IMR-90 (cell line): ENCODE measurements at regions not wholly inside any gene's neighbourhood (a gene's known extent, or its start where the extent isn't known, plus 50 kb on each side); places are given as distances from the start of the nearest gene placed in this dataset.

Source experiments
- ATAC-seq: fragments of 200-7000 bp; cut with Tn5 transposase; 2 replicates; pipeline ENCODE4 v1.9.1; 2020; ENCODE audit warnings: low read depth, mild to moderate bottlenecking, moderate library complexity
- BruUV-seq: library from RNA; stranded (reverse); fragments of 400-500 nt; replicated peaks from 2 replicates; lab custom pipeline; 2021; lab: Mats Ljungman, UMichigan
- CTCF ChIA-PET: fragments of 300-600 bp; formaldehyde crosslinking; extraction: SDS; loops from one replicate; lab custom pipeline; 2021; ENCODE audit warnings: antibody characterized with exemption; lab: Yijun Ruan, JAX
- POLR2A ChIA-PET: fragments of 300-600 bp; sonication (Branson Sonifier 250); formaldehyde crosslinking; loops from one replicate; lab custom pipeline; 2022; ENCODE audit warnings: antibody characterized with exemption; ENCODE audit not compliant: unreplicated experiment; lab: Charles Lee
- DNase-seq: peaks from one replicate; pipeline ENCODE4 v3.0.0; 2013
- H2AFZ ChIP-seq: replicated peaks from 2 replicates; pipeline ENCODE3; 2013; ENCODE audit warnings: low read length, mild to moderate bottlenecking; ENCODE audit not compliant: poor library complexity
- H2AK5ac ChIP-seq: 2 replicates; pipeline ENCODE4 v1.6.1; 2013; ENCODE audit warnings: low read depth, low read length, inconsistent platforms
- H2AK9ac ChIP-seq: replicated peaks from 2 replicates; pipeline ENCODE3; 2013; ENCODE audit warnings: mild to moderate bottlenecking, low read depth, low read length, moderate library complexity; ENCODE audit not compliant: poor library complexity
- H2BK120ac ChIP-seq: 2 replicates; pipeline ENCODE4 v1.6.1; 2013; ENCODE audit warnings: low read depth, low read length, inconsistent platforms
- H2BK15ac ChIP-seq: 3 replicates; pipeline ENCODE4 v1.6.1; 2013; ENCODE audit warnings: low read depth, low read length, inconsistent platforms
- H2BK20ac ChIP-seq: 2 replicates; pipeline ENCODE4 v1.6.1; 2013; ENCODE audit warnings: low read depth, mild to moderate bottlenecking, inconsistent platforms, low read length, moderate library complexity
- H2BK5ac ChIP-seq: 2 replicates; pipeline ENCODE4 v1.6.1; 2013; ENCODE audit warnings: mild to moderate bottlenecking, low read depth, low read length, inconsistent platforms; ENCODE audit not compliant: poor library complexity, severe bottlenecking
- H3K14ac ChIP-seq: replicated peaks from 2 replicates; pipeline ENCODE4 v1.6.1; 2013; ENCODE audit warnings: low read depth, low read length, inconsistent platforms
- H3K18ac ChIP-seq: 2 replicates; pipeline ENCODE4 v1.6.1; 2013; ENCODE audit warnings: low read depth, low read length, control low read depth
- H3K23ac ChIP-seq: 2 replicates; pipeline ENCODE4 v1.6.1; 2013; ENCODE audit warnings: low read depth, low read length, inconsistent platforms
- H3K27ac ChIP-seq: 2 replicates; pipeline ENCODE4 v1.5.1; 2013; ENCODE audit warnings: mild to moderate bottlenecking, control low read depth, low read length; ENCODE audit not compliant: insufficient read depth
- H3K27me3 ChIP-seq: 2 replicates; pipeline ENCODE4 v1.6.1; 2013; ENCODE audit warnings: low read length; ENCODE audit not compliant: control insufficient read depth, insufficient read depth
- H3K36me3 ChIP-seq: 2 replicates; pipeline ENCODE4 v1.6.1; 2013; ENCODE audit warnings: low read length, mixed read lengths; ENCODE audit not compliant: control insufficient read depth, insufficient read depth
- H3K4ac ChIP-seq: 2 replicates; pipeline ENCODE4 v1.6.1; 2013; ENCODE audit warnings: low read depth, low read length, inconsistent platforms
- H3K4me1 ChIP-seq: 2 replicates; pipeline ENCODE4 v1.6.1; 2013; ENCODE audit warnings: low read length, mixed read lengths; ENCODE audit not compliant: control insufficient read depth, insufficient read depth
- H3K4me2 ChIP-seq: 2 replicates; pipeline ENCODE4 v1.6.1; 2013; ENCODE audit warnings: low read depth, mild to moderate bottlenecking, control low read depth, low read length, moderate library complexity
- H3K4me3 ChIP-seq: 2 replicates; pipeline ENCODE4 v1.5.1; 2013; ENCODE audit warnings: low read depth, mild to moderate bottlenecking, control low read depth, low read length, moderate library complexity; ENCODE audit not compliant: insufficient read depth
- H3K56ac ChIP-seq: 2 replicates; pipeline ENCODE4 v1.6.1; 2013; ENCODE audit warnings: low read length, inconsistent platforms; ENCODE audit not compliant: insufficient read depth; ENCODE audit errors: extremely low read depth
- H3K79me1 ChIP-seq, 2 experiments: 2 replicates each; pipeline ENCODE4 v1.6.1; 2013; ENCODE audit warnings: low read length in 2 of 2, inconsistent platforms in 1 of 2, low read depth in 1 of 2
- H3K9ac ChIP-seq: 2 replicates; pipeline ENCODE4 v1.6.1; 2013; ENCODE audit warnings: low read depth, low read length, control low read depth
- H3K9me1 ChIP-seq: 2 replicates; pipeline ENCODE4 v1.6.1; 2013; ENCODE audit warnings: low read length, inconsistent platforms; ENCODE audit not compliant: insufficient read depth
- H3K9me3 ChIP-seq: 2 replicates; pipeline ENCODE4 v1.6.1; 2013; ENCODE audit warnings: low read length; ENCODE audit not compliant: control insufficient read depth, insufficient read depth
- H4K20me1 ChIP-seq: 2 replicates; pipeline ENCODE4 v1.6.1; 2013; ENCODE audit warnings: low read length, inconsistent platforms; ENCODE audit not compliant: insufficient read depth
- H4K5ac ChIP-seq: 2 replicates; pipeline ENCODE4 v1.6.1; 2013; ENCODE audit warnings: mild to moderate bottlenecking, low read depth, low read length, control low read depth
- H4K8ac ChIP-seq, 2 experiments: 2 replicates each; pipeline ENCODE4 v1.6.1; 2013; ENCODE audit warnings: low read depth in 2 of 2, low read length in 2 of 2, control low read depth in 1 of 2, inconsistent platforms in 1 of 2
- H4K91ac ChIP-seq: 2 replicates; pipeline ENCODE4 v1.6.1; 2013; ENCODE audit warnings: low read depth, low read length, inconsistent platforms; ENCODE audit not compliant: insufficient read depth
- BHLHE40 ChIP-seq: fragments of 150-350 bp; IDR thresholded peaks from 2 replicates; pipeline ENCODE4 v1.6.1; 2016; ENCODE audit warnings: mild to moderate bottlenecking, low read depth, low read length
- MAZ ChIP-seq: IDR thresholded peaks from 2 replicates; pipeline ENCODE4 v1.6.1; 2012; ENCODE audit warnings: low read depth, mild to moderate bottlenecking, low read length, improper control_type of control experiment, moderate library complexity, borderline replicate concordance
- RAD21 ChIP-seq: IDR thresholded peaks from 2 replicates; pipeline ENCODE4 v1.6.1; 2012; ENCODE audit warnings: low read length, improper control_type of control experiment
- RFX5 ChIP-seq: IDR thresholded peaks from 2 replicates; pipeline ENCODE4 v1.8.0; 2012; ENCODE audit warnings: low read depth, mild to moderate bottlenecking, low read length, moderate library complexity
- WGBS, 2 experiments: methylation state at CpG; one replicate each; pipeline versions ENCODE4 v1.1.5 to v1.1.7; 2013; ENCODE audit warnings: missing lambda C conversion rate in 2 of 2; ENCODE audit not compliant: insufficient read length in 1 of 2; ENCODE audit errors: extremely low coverage in 2 of 2; 5-methylcytosine and 5-hydroxymethylcytosine counted together
- dilution Hi-C: fragments of 300-500 bp; cut with HindIII; formaldehyde crosslinking; loops from one replicate; pipeline ENCODE4 v1.14.3; 2018; ENCODE audit warnings: low sequenced_read_pairs; ENCODE audit not compliant: unreplicated experiment
- in situ Hi-C: fragments of 300-500 bp; cut with MboI; formaldehyde crosslinking; loops from 3 replicates; pipeline ENCODE4 v1.14.3; 2019; ENCODE audit warnings: low sequenced_read_pairs, inconsistent platforms, mixed read lengths
- intact Hi-C: fragments of 100-400 bp; cut with micrococcal nuclease; formaldehyde crosslinking; loops from 2 replicates; pipeline ENCODE4 v1.10.0; 2022

DNA sequence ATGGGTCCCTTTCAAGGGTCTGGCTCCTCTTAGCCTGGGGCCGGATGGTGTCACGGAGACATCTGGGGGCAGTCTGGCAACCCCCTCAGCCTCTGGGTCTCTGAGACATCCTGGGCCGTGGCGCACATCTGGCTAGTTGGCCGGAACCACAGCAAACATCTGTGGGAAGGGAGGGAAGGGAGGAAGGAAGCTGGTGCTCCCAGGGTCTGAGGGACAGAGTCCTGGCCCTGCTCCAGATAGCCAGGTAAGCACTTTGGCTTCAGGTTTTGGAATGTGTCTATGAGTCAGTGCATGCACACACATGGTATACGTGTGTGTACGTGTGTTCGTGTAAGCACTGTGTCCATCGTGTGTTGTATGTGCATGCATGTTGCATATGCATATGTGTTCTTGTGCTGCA, 225.1 kb downstream of the MN1 start:
- no peak overlapping the region for H3K56ac ChIP-seq
- peaks cover 7% of the 10 kb centered on the region for H3K9me1 ChIP-seq
- intact Hi-C loops = no loop called here
- H3K36me3 ChIP-seq = no peaks in the 10 kb centered on the region
- dilution Hi-C loops = no loop called here
- no peak overlapping the region for H3K14ac ChIP-seq
- no peak overlapping the region for H3K4me2 ChIP-seq
- no peak overlapping the region for H2AK5ac ChIP-seq
- no peak overlapping the region for H3K27ac ChIP-seq
- H2BK15ac ChIP-seq = no peak overlapping the region
- BruUV-seq = no TSS peak
- no peak for TF ChIP-seq RFX5
- TF ChIP-seq MAZ = no peak
- TF ChIP-seq RAD21 = no peak
- TF ChIP-seq BHLHE40 = no peak
- no peak overlapping the region for H2AFZ ChIP-seq
- no peak for ATAC-seq
- H3K27me3 ChIP-seq = peaks cover 60% of the 10 kb centered on the region
- H3K79me1 ChIP-seq = no peaks in the 10 kb centered on the region
- ChIA-PET CTCF (no interaction called here), POLR2A (no interaction called here)
- H4K8ac ChIP-seq = no peak overlapping the region
- H3K4ac ChIP-seq = no peak overlapping the region
- no peak overlapping the region for H2AK9ac ChIP-seq
- no peak overlapping the region for H3K4me3 ChIP-seq
- H4K5ac ChIP-seq = no peak overlapping the region
- H4K91ac ChIP-seq = no peak overlapping the region
- no peak overlapping the region for H2BK20ac ChIP-seq
- H2BK120ac ChIP-seq = no peak overlapping the region
- DNase-seq = no peak
- H3K23ac ChIP-seq = no peak overlapping the region
- no peak overlapping the region for H3K9ac ChIP-seq
- no peak overlapping the region for H3K18ac ChIP-seq
- H2BK5ac ChIP-seq = no peak overlapping the region
- no peaks in the 10 kb centered on the region; the same call in 1 of the 2 replicates for H3K4me1 ChIP-seq
- no peaks in the 10 kb centered on the region for H4K20me1 ChIP-seq
- in situ Hi-C loops = no loop called here
- 76% methylated on average over 8 of the region's 9 CpGs; no CpG with 5 or more reads in 1 of the 2 experiments for WGBS, 2 experiments
- peaks cover 10% of the 10 kb centered on the region for H3K9me3 ChIP-seq
